ENCODE measurements at regions not wholly inside any gene's neighbourhood (a gene's known extent, or its start where the extent isn't known, plus 50 kb on each side); places are given as distances from the start of the nearest gene placed in this dataset.

DNA sequence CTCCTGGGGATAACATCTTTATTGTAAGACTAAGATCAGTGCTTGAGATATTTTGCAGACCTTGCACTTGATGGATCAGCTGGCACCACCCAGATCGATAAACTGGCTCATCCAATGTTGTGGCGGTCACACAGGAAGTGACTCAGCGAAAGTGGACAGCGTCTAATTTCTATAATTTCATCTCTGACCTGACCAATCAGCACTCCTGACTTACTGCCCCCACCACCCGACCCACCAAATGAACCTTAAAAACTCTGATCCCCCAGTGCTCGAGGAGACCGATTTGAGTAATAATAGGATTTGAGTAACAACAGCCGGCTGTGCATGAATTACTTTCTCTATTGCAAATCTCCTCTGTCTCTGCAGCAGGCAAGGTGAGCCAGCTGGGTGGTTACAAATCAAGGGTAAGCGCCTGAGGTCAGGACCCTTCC, 62.7 kb upstream of the RNU6-1 start:
- H3K4me3 ChIP-seq (ENCODE audit: control insufficient read depth, low read depth, low read length): no peak overlapping the region
- DNase-seq (ENCODE audit: low read depth): no peak
- TF ChIP-seq, protein P1, sequence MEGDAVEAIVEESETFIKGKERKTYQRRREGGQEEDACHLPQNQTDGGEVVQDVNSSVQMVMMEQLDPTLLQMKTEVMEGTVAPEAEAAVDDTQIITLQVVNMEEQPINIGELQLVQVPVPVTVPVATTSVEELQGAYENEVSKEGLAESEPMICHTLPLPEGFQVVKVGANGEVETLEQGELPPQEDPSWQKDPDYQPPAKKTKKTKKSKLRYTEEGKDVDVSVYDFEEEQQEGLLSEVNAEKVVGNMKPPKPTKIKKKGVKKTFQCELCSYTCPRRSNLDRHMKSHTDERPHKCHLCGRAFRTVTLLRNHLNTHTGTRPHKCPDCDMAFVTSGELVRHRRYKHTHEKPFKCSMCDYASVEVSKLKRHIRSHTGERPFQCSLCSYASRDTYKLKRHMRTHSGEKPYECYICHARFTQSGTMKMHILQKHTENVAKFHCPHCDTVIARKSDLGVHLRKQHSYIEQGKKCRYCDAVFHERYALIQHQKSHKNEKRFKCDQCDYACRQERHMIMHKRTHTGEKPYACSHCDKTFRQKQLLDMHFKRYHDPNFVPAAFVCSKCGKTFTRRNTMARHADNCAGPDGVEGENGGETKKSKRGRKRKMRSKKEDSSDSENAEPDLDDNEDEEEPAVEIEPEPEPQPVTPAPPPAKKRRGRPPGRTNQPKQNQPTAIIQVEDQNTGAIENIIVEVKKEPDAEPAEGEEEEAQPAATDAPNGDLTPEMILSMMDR (conservative IDR thresholded peaks at IDR 0.05; ENCODE audit: control insufficient read depth, insufficient read depth, low read depth, low read length): no peak

DNA sequence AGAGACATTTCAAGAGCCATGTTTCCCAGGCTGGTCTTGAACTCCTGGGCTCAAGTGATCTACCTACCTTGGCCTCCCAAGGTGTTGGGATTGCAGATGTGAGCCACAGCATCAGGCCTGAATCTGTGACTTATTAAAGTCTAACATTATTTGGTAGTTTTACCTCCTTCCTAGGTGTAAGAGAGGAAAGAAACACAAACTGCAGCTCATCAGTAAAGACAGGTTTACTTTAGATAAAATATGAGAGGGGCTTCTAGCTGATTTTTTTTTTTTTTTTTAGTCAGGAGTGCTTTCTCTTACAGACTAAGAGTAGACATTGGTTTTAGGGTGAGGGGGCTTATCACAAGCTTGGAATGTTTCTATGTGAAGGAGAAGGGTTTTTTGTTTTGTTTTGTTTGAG, 63.9 kb upstream of the RNU6-1 start:
- TF ChIP-seq, protein P1 (conservative IDR thresholded peaks at IDR 0.05; ENCODE audit: control insufficient read depth, insufficient read depth, low read depth, low read length): no peak
- no peak overlapping the region for H3K4me3 ChIP-seq (ENCODE audit: control insufficient read depth, low read depth, low read length)
- DNase-seq (ENCODE audit: low read depth): no peak

DNA sequence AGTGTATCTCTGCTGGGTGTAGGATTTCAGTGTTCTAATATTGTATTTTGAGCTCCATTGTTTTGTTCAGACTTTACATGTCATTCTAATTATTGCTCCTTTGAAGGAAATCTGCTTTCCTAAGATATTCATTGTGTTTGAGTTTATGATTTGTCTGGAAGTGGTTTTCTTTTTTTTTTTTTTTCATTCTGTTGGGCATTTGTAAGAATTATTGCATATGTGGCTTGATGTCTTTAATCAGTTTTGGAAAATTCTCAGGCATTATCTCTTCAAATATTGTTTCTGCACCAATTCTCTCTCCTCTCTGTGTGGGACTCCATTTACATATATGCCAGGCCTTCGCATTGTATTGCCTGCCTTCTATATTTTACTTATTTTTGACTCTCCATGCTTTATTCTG, 65.8 kb upstream of the RNU6-1 start:
- no peak for DNase-seq (ENCODE audit: low read depth)

DNA sequence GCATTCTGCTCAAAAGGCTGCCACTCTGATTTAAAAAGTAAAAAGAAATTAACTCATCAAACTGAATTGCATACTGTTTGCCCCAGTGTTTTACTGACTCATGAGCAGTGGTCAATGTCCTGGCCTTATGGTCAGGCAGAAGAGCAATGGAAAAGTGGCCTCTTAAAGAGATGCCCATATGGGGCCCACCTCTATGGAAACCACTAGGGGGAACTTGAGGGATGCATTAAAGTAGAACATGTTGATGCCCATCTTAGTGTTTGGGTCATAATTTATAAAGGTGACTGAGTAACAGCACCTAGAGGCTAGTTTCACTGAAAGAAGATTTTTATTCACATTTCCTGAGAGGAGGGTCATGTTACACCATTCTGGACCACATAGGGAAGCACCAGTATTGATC, 66.5 kb upstream of the RNU6-1 start:
- no peak for DNase-seq (ENCODE audit: low read depth)
- H3K4me3 ChIP-seq (ENCODE audit: control insufficient read depth, low read depth, low read length): no peak overlapping the region
- TF ChIP-seq, protein P1 (conservative IDR thresholded peaks at IDR 0.05; ENCODE audit: control insufficient read depth, insufficient read depth, low read depth, low read length): peak; percentile 28

More for the DNA sequence above, 65.8 kb upstream of the RNU6-1 start:
- no peak overlapping the region for H3K4me3 ChIP-seq (ENCODE audit: control insufficient read depth, low read depth, low read length)
- TF ChIP-seq, protein P1 (conservative IDR thresholded peaks at IDR 0.05; ENCODE audit: control insufficient read depth, insufficient read depth, low read depth, low read length): no peak

DNA sequence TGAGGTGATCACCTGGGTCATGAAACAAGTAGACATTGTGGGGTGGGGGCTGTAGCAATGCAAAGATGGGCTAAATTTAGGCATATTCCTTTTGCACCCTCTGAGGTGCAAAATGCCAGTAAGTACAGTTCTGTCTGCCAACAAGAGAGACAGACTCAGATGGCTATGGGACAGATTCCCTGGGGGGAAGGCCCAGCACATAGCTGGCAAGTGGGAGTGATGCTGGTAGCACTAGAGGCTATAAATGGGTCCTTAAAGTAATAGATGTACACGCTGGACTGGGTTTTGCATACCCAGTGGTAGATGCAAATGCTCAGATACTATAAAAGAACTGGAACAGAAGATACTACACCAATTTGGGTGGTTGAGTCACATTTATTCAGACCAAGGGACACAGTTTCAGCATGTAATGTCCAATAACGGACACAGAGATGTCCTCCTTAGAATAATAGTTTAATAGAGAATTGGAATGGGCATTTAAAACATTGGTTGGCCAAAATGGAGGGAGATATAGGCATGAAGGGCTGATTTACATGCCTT, 67.4 kb upstream of the RNU6-1 start:
- DNase-seq (ENCODE audit: low read depth): no peak
- no peak overlapping the region for H3K4me3 ChIP-seq (ENCODE audit: control insufficient read depth, low read depth, low read length)
- TF ChIP-seq, protein P1 (conservative IDR thresholded peaks at IDR 0.05; ENCODE audit: control insufficient read depth, insufficient read depth, low read depth, low read length): no peak

DNA sequence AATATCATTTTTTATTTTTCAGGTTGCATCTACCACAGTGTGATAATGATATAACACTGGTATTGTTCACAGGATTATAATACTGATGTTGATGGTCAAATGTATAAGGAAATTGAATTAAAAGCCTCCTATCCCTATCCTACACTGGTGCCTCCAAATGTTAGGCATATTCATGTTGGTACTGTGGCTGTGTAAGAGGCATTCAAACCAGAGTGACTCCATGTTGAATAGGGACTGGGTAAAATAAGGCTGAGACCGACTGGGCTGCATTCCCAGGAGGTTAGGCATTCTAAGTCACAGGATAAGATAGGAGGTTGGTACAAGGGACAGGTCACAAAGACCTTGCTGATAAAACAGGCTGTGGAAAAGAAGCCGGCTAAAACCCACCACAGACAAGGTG, 68.9 kb upstream of the RNU6-1 start:
- TF ChIP-seq, protein P1 (conservative IDR thresholded peaks at IDR 0.05; ENCODE audit: control insufficient read depth, insufficient read depth, low read depth, low read length): no peak
- H3K4me3 ChIP-seq (ENCODE audit: control insufficient read depth, low read depth, low read length): no peak overlapping the region
- DNase-seq (ENCODE audit: low read depth): no peak

DNA sequence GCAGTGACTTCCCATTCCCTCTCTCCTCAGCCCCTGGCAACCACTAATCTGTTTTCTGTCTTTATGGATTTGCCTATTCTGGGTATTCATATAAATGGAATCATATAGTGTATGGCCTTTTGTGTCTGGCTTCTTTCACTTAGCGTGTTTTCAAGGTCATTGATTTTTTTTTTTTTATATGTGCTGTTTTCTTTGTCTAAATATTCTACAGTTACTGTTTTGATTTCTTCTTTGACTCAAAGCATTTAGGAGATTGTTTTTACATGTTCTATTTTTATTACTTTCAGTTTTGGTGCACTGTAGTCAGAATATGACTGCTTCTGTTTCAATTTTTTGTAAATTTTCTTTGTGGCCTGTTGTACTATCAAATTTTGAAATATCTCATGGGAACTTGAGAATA, 71.9 kb upstream of the RNU6-1 start:
- no peak for DNase-seq (ENCODE audit: low read depth)
- H3K4me3 ChIP-seq (ENCODE audit: control insufficient read depth, low read depth, low read length): no peak overlapping the region
- TF ChIP-seq, protein P1 (conservative IDR thresholded peaks at IDR 0.05; ENCODE audit: control insufficient read depth, insufficient read depth, low read depth, low read length): no peak
